HepG2 (cell line): ENCODE measurements at regions not wholly inside any gene's neighbourhood (a gene's known extent, or its start where the extent isn't known, plus 50 kb on each side); places are given as distances from the start of the nearest gene placed in this dataset.
A peak's percentile ranks its signal among the peaks of the same experiment; 100 is the strongest.

Experiments used
- ATAC-seq: fragments of 200-7000 bp; cut with Tn5 transposase; 3 replicates; pipeline ENCODE4 v1.9.1; 2020; ENCODE audit warnings: mild to moderate bottlenecking, moderate library complexity
- BruUV-seq: library from RNA; stranded (reverse); fragments of 400-500 nt; replicated peaks from 2 replicates; lab custom pipeline; 2021; lab: Mats Ljungman, UMichigan
- CTCF ChIA-PET: fragments of 300-600 bp; formaldehyde crosslinking; extraction: SDS; loops from one replicate; lab custom pipeline; 2021; ENCODE audit warnings: low total read pairs, inconsistent platforms, low intra/inter-chr PET ratio; lab: Yijun Ruan, JAX
- POLR2A ChIA-PET: fragments of 350-600 bp; sonication (Branson Sonifier 250); formaldehyde crosslinking; loops from one replicate; lab custom pipeline; 2020; ENCODE audit warnings: antibody characterized with exemption, inconsistent platforms; lab: Yijun Ruan, JAX
- DNase-seq: peaks from one replicate; pipeline ENCODE4 v3.0.0-alpha.2; 2015; ENCODE audit warnings: low spot score
- FAIRE-seq: peaks from 3 replicates; lab custom pipeline; 2011; peaks lifted over from hg19 to GRCh38; lab: Jason Lieb, UNC
- H2AFZ ChIP-seq: one replicate; pipeline ENCODE4 v1.6.1; 2011; ENCODE audit warnings: low read length, inconsistent platforms
- H3K27ac ChIP-seq: fragments of 300-600 bp; 3 replicates; pipeline ENCODE4 v1.8.0; 2011; ENCODE audit warnings: mixed run types, mild to moderate bottlenecking, mixed read lengths, low read length, inconsistent platforms; ENCODE audit not compliant: insufficient read depth; ENCODE audit errors: extremely low read length
- H3K27me3 ChIP-seq, 2 experiments: fragments of 200-600 bp in 1 of 2; 2 replicates in 1 of 2; 3 replicates in 1 of 2; pipeline versions ENCODE4 v1.6.0 to v1.8.0; 2011; ENCODE audit warnings: low read length in 2 of 2, mild to moderate bottlenecking in 2 of 2, moderate library complexity in 2 of 2, inconsistent platforms in 1 of 2; ENCODE audit not compliant: insufficient read depth in 2 of 2, control insufficient read depth in 1 of 2
- H3K36me3 ChIP-seq, 2 experiments: fragments of 200-600 bp in 1 of 2; replicated peaks in 1 of 2; 2 replicates in 1 of 2; 3 replicates in 1 of 2; pipeline versions ENCODE4 v1.5.1 to v1.8.0; 2011; ENCODE audit warnings: low read length in 2 of 2, inconsistent platforms in 1 of 2; ENCODE audit not compliant: insufficient read depth in 2 of 2, control insufficient read depth in 1 of 2
- H3K4me1 ChIP-seq: 2 replicates; pipeline ENCODE4 v1.5.1; 2012; ENCODE audit warnings: low read length, inconsistent platforms; ENCODE audit not compliant: insufficient read depth
- H3K4me2 ChIP-seq: 2 replicates; pipeline ENCODE4 v1.6.0; 2011; ENCODE audit warnings: low read depth, low read length, inconsistent platforms
- H3K4me3 ChIP-seq, 3 experiments: fragments of 200-600 bp in 1 of 3; sonication (generic), shearing (Covaris generic) in 1 of 3; replicated peaks in 1 of 3; 2 replicates each; pipeline ENCODE4 v1.5.1; 2011 to 2016; ENCODE audit warnings: low read length in 3 of 3, inconsistent platforms in 2 of 3, low read depth in 2 of 3, mild to moderate bottlenecking in 2 of 3, control low read depth in 1 of 3, mixed read lengths in 1 of 3; ENCODE audit not compliant: insufficient read depth in 1 of 3
- H3K79me2 ChIP-seq: one replicate; pipeline ENCODE4 v1.6.1; 2011; ENCODE audit warnings: low read length, inconsistent platforms; ENCODE audit not compliant: insufficient read depth
- H3K9ac ChIP-seq: 2 replicates; pipeline ENCODE4 v1.6.0; 2011; ENCODE audit warnings: mild to moderate bottlenecking, low read depth, low read length, inconsistent platforms; ENCODE audit not compliant: insufficient read depth
- H3K9me3 ChIP-seq: 2 replicates; pipeline ENCODE4 v1.5.1; 2012; ENCODE audit warnings: mild to moderate bottlenecking, low read length
- H4K20me1 ChIP-seq: 2 replicates; pipeline ENCODE4 v1.6.0; 2011; ENCODE audit warnings: inconsistent platforms, mild to moderate bottlenecking, low read length, moderate library complexity; ENCODE audit not compliant: insufficient read depth
- CTCF ChIP-seq: sonication (generic); formaldehyde crosslinking; IDR thresholded peaks from 2 replicates; pipeline ENCODE4 v1.5.0; 2020; ENCODE audit warnings: mild to moderate bottlenecking, missing genetic modification reagents, moderate library complexity
- PPARG ChIP-seq: conservative IDR thresholded peaks from 2 replicates; pipeline ENCODE4 v1.6.1; 2016; ENCODE audit warnings: missing biosample characterization, missing genetic modification reagents
- RAD21 ChIP-seq: fragments of 450-650 bp; formaldehyde crosslinking; IDR thresholded peaks from 2 replicates; pipeline ENCODE4 v1.5.0; 2020; ENCODE audit warnings: mild to moderate bottlenecking
- STAG1 ChIP-seq: sonication (generic); formaldehyde crosslinking; IDR thresholded peaks from 2 replicates; pipeline ENCODE4 v1.4.0; 2020; ENCODE audit warnings: missing genetic modification reagents
- WIZ ChIP-seq: sonication (generic); formaldehyde crosslinking; IDR thresholded peaks from 2 replicates; pipeline ENCODE4 v1.5.1; 2020; ENCODE audit warnings: mild to moderate bottlenecking, missing genetic modification reagents
- ZKSCAN5 ChIP-seq: sonication (generic); formaldehyde crosslinking; IDR thresholded peaks from 2 replicates; pipeline ENCODE4 v1.5.1; 2020; ENCODE audit warnings: mild to moderate bottlenecking, missing genetic modification reagents
- ZNF7 ChIP-seq: IDR thresholded peaks from 2 replicates; pipeline ENCODE4 v1.6.1; 2016; ENCODE audit warnings: missing biosample characterization, missing genetic modification reagents
- WGBS: methylation state at CpG from one replicate; pipeline ENCODE4 v1.1.6; 2017; ENCODE audit warnings: low lambda C conversion rate; 5-methylcytosine and 5-hydroxymethylcytosine counted together
- in situ Hi-C: cut with HindIII; loops from 2 replicates; pipeline ENCODE4 v1.10.0; 2017; ENCODE audit warnings: low pct_unique_long_range_greater_than_20kb; ENCODE audit not compliant: extremely low pct_ligation_motif_present
- intact Hi-C: fragments of 100-400 bp; cut with micrococcal nuclease; formaldehyde crosslinking; loops from one replicate; pipeline ENCODE4 v1.10.0; 2022; ENCODE audit not compliant: unreplicated experiment
- TF ChIP-seq, protein P1 (sequence below): sonication (generic); formaldehyde crosslinking; IDR thresholded peaks from 2 replicates; pipeline ENCODE4 v1.4.0; 2020; ENCODE audit warnings: missing genetic modification reagents, borderline replicate concordance

- Histone ChIP-seq H3K4me3 (no peak overlapping the region), H3K36me3 (no peaks in the 10 kb centered on the region), H3K27me3 (no peaks in the 10 kb centered on the region), H3K4me1 (no peaks in the 10 kb centered on the region), H3K27ac (no peak overlapping the region), H3K4me2 (no peak overlapping the region), H4K20me1 (no peaks in the 10 kb centered on the region), H3K79me2 (no peaks in the 10 kb centered on the region), H2AFZ (no peak overlapping the region), H3K9ac (no peak overlapping the region), H3K9me3 (no peaks in the 10 kb centered on the region)
- WGBS: 61% methylated on average over 9 of the region's 9 CpGs
- DNase-seq: peak; percentile 1
- FAIRE-seq: no peak
- CTCF ChIA-PET: interaction anchor here (1.5 kb wide), 1 partner anchor 634 kb away, joined by 4 read pairs; no protein-coding TSS in a partner anchor
- intact Hi-C loops (no loop called here), in situ Hi-C loops (no loop called here)
- no peak for ATAC-seq
- TF ChIP-seq, protein P1, sequence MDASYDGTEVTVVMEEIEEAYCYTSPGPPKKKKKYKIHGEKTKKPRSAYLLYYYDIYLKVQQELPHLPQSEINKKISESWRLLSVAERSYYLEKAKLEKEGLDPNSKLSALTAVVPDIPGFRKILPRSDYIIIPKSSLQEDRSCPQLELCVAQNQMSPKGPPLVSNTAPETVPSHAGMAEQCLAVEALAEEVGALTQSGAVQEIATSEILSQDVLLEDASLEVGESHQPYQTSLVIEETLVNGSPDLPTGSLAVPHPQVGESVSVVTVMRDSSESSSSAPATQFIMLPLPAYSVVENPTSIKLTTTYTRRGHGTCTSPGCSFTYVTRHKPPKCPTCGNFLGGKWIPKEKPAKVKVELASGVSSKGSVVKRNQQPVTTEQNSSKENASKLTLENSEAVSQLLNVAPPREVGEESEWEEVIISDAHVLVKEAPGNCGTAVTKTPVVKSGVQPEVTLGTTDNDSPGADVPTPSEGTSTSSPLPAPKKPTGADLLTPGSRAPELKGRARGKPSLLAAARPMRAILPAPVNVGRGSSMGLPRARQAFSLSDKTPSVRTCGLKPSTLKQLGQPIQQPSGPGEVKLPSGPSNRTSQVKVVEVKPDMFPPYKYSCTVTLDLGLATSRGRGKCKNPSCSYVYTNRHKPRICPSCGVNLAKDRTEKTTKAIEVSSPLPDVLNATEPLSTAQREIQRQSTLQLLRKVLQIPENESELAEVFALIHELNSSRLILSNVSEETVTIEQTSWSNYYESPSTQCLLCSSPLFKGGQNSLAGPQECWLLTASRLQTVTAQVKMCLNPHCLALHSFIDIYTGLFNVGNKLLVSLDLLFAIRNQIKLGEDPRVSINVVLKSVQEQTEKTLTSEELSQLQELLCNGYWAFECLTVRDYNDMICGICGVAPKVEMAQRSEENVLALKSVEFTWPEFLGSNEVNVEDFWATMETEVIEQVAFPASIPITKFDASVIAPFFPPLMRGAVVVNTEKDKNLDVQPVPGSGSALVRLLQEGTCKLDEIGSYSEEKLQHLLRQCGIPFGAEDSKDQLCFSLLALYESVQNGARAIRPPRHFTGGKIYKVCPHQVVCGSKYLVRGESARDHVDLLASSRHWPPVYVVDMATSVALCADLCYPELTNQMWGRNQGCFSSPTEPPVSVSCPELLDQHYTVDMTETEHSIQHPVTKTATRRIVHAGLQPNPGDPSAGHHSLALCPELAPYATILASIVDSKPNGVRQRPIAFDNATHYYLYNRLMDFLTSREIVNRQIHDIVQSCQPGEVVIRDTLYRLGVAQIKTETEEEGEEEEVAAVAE: no peak
- TF ChIP-seq ZKSCAN5 (CRISPR knock-in tag): no peak
- TF ChIP-seq STAG1: peak; percentile 50
- no peak for TF ChIP-seq WIZ (CRISPR knock-in tag)
- no peak for TF ChIP-seq RAD21 (CRISPR knock-in tag)
- peak; percentile 37 for TF ChIP-seq CTCF
- TF ChIP-seq PPARG: no peak
- no peak for TF ChIP-seq ZNF7 (CRISPR knock-in tag)
- POLR2A ChIA-PET: no interaction called here
- BruUV-seq: no TSS peak
Measured at GRCh38 chr18:44579028-44579702, 101.5 kb upstream of the SETBP1 start.
